Suppressor macrophage (primary cell): ENCODE measurements at regions not wholly inside any gene's neighbourhood (a gene's known extent, or its start where the extent isn't known, plus 50 kb on each side); places are given as distances from the start of the nearest gene placed in this dataset.

ENCODE experiments used
- DNase-seq, 4 experiments: peaks; one replicate each; pipeline ENCODE4 v3.0.0-alpha.2; 2020 to 2022

GRCh38 chr2:147709655-147710054 lies 135.2 kb upstream of the ACVR2A start:
- DNase-seq: no peak

- DNase-seq: no peak
These were observed 141.7 kb upstream of the ACVR2A start for GRCh38 chr2:147703171-147703570.

- peak; percentile 10 to 72 (median 33) for DNase-seq
These were observed 146.7 kb upstream of the ACVR2A start for GRCh38 chr2:147698166-147698565.

DNA sequence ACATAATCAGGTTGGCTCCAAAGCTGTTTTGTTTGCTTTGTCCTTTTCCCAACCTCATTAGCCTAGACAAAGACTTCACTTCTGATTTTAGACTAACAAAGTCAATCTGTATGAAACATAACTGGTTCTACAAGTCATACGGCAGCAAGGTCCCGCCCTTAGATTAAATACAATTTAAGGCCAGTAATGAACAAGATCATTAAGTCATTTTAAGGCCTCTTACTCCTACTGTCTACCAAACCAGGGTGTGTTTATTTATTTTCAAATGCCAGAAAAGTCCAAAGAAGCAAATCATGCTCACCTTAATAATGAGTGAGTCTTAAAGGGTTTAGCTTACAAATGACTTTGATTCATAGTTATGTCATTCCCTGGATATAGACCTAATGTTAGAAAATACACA lies 148.4 kb upstream of the ACVR2A start:
- no peak for DNase-seq

- peak; percentile 83 to 96 (median 90) for DNase-seq
These were observed 155.5 kb upstream of the ACVR2A start for GRCh38 chr2:147689220-147689909.

GRCh38 chr2:147688242-147688641 lies 156.6 kb upstream of the ACVR2A start:
- DNase-seq: peak; percentile 5 to 46 (median 34)

DNA sequence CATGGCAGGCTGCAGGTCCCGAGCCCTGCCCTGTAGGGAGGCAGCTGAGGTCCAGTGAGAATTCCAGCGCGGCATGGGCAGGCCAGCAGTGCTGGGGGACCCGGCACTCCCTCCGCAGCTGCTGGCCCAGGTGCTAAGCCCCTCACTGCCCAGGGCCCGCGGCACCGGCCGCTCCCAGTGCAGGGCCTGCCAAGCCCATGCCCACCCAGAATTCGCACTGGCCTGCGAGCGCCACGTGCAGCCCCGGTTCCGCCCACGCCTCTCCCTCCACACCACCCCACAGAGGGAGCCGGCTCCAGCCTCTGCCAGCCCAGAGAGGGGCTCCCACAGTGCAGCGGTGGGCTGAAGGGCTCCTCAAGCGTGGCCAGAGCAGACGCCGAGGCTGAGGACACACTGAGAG lies 158.5 kb upstream of the ACVR2A start:
- no peak for DNase-seq

DNA sequence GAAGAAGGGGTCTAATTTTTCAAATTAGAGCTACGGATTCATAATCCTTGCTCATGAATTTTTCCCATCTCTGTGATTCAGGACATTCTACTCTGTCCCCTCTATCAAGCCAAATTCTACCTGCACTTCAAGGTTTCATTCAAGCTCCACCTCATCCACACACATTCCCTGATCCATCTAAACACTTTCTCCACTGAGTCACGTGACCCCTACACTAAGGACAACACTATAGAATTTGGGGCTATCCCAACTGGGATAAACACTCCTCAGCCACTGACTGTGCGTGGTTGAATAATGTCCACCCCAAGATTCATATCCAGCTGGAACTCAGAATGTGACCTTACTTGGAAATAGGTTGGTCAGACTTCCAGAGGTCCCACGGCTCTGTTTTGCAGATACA lies 159.9 kb upstream of the ACVR2A start:
- no peak for DNase-seq

DNA sequence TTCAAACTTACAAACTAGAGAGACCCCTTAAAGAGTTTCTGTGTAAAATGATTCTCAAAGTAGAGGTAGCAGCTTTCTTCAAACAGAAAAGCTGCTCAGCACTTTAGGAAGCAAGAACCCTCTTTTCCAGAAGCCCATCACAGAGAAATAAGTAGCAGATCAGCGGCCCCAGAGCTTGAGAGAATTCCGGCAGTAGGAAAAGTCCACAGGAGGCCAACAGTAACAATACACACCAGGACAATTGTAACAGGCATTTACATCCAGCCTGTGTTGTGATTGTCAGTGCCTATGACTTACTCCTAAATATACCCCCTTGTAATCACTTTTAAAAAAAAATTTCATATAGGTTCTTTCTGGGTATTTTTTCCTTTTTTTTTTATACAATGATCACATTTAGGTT lies 161.4 kb upstream of the ACVR2A start:
- no peak for DNase-seq

- no peak for DNase-seq
These were observed 163.7 kb upstream of the ACVR2A start for GRCh38 chr2:147681093-147681492.

DNA sequence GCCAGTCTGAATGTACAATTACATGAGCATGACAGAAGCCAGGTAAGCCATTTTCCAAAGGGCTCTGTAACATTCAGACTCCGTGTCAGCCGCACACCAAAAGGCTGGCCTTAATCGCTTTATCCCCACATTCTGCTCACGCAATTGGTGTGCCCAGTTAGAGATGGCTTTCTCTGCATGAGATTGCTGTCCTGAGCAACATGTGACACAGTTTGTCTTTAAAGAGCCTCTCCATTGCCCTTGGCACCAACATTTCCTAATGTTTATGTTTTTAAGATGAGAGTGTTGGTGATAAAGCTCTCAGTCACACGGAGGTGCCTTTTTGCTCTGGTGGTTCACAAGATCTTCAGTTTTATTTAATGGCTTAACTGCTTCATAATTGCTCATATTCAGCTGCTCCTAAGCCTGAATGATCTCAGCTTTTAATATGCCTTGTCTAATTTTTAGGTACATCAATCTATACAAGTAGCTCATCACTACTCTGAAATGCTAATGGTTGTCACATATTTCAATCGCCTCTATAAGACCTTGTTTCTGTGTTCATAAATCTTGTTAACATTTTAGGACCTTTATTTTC lies 164.8 kb upstream of the ACVR2A start:
- no peak for DNase-seq

GRCh38 chr2:147679191-147679954 lies 165.5 kb upstream of the ACVR2A start:
- no peak for DNase-seq

DNA sequence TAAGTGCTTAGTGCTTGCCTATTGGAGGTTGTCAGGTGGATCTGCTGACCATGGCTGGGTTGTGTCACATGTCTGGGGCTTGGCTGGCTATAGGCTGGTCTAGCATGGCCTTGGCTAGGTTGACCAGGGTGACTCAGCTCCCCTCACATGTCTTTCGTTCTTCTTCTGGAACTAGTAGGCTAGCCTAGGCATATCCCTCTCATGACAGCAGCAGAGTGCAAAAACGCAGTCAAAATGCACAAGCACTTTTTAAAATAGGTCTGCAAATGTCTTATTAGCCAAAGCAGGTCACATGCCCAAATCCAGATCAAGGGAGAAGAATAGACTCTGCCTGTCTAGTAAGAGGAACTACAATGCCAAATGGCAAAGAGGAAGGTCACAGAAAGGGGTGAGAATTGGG lies 179.7 kb upstream of the ACVR2A start:
- peak; percentile 64 to 79 (median 72) for DNase-seq

- peak; percentile 4 to 39 (median 19) for DNase-seq
These were observed 180.9 kb upstream of the ACVR2A start for GRCh38 chr2:147663962-147664361.

GRCh38 chr2:147663153-147663961 lies 181.5 kb upstream of the ACVR2A start:
- peak; percentile 7 to 44 (median 28) for DNase-seq

- no peak for DNase-seq
These were observed 182.6 kb upstream of the ACVR2A start for GRCh38 chr2:147662221-147662620.

DNA sequence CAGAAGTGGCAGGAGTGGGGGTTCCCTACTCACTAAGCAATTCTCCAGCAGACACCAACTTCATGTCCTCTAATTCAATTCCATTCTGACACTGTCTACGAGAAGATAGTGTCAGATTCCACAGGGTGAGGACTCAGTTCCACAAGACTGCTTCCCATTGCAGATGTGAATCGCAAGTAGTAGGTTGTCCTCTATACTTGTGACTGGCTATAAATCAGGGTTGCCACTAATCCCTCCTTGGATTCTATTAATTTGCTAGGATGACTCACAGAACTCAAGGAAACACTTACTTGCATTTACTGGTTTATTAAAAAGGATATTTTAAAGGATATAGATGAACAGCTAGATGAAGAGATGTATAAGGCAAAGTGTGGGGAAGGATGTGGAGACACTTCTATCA lies 184.1 kb upstream of the ACVR2A start:
- DNase-seq: no peak

DNA sequence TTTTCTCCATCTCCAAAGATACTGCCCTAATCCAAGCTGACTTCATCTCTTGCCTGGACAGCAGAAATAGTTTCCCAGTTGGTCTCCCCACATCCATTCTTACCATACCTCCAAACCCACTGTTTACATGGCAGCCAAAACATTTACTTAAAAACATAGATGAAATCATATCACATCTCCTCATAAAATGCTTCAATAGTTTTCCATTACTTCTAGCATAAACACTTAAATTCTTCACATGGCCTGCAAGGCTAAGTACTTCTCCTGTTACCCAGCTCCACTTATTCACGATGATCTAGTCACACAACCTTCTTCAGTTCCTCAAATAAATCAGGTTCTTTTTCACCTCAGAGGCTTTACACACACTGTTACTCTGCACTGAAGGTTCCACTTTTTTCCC lies 185.8 kb upstream of the ACVR2A start:
- no peak for DNase-seq

DNA sequence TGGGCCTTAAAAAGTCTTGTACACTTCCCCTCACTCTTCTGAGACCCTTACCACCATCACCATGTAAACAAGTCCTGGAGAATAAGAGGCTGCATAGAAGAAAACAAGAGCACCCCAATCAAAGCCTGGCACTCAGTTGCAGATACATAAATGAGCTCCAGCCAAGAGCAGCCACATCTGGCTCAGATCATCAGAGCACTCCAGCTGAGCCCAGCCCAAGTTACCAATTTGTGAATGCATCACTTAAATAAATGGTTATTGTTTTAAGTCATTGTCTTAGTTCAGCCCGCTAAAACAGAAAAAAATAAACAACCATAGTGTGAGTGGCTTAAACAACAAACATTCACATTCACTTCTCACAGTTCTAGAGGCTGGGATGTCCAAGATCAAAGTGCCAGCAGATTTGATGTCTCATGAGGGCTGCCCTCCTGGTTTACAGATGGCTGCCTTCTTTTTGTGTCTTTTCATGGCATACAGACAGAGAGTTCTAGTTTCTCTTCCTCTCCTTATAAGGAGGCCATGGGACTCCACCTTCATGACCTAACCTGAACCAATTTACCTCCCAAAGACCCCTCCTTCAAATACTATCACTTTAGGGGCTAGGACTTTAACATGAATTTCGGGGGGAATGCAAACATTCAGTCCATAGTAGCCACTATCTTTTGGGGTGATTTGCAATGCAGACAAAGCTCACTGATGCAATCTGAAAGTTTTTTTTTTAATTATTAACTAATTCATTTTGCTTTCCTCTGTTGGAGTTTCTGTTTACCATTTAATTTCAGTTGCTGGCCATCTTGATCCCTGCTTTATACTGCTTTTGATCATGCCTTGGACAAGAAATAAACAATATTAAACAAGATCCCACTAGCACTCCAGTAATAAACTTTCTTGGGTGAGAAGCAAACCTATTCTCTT lies 187.5 kb upstream of the ACVR2A start:
- DNase-seq: no peak

GRCh38 chr2:147649998-147650397 lies 194.8 kb upstream of the ACVR2A start:
- no peak for DNase-seq

GRCh38 chr2:147649286-147649685 lies 195.5 kb upstream of the ACVR2A start:
- DNase-seq: no peak

DNA sequence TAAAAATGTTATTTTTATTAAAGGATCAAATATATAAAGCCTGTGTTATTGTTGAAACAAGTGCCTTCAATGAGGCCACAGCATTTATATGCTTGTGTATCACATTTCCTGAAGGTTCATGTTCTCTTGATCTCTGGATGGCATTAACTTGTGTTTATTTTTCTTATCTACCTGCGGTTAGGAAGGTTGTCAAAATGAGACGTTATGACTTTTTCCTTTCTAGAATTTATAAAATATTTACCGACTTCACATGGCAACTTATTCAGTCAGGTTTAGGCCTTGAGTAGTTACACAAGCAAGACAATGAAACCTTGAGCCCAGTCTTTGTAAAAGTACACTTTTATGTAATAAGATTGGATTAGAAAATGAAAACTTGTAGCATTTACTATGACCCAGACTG lies 196.4 kb upstream of the ACVR2A start:
- DNase-seq: no peak
